ENCODE measurements at regions not wholly inside any gene's neighbourhood (a gene's known extent, or its start where the extent isn't known, plus 50 kb on each side); places are given as distances from the start of the nearest gene placed in this dataset.
"Not testable (repeated sequence)": the region's sequence is repeated elsewhere in the genome, so short reads cannot be mapped to it uniquely, and the experiment has no call there.

DNA sequence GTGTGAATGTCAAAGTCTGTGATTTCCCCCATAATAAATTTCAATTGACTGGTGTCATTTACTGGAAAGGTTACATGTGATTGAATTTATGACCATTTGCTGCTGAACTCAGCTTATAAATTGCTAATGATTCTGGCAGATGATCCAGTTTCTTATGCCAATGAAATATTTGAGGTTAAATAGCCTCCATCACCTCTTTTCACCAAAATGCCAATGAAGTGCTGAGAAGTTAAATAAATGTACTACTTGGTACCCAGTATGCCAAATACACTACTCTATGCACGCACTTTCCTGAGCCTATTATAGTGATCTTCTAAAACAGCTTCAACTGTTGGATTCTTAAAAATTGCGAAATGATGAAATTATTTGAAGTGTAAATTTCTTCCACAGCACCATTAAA is 741.4 kb downstream of the PLA2G4A start:
- no peak overlapping the region for H3K4me3 Mint-ChIP-seq (ENCODE audit: low read depth)

DNA sequence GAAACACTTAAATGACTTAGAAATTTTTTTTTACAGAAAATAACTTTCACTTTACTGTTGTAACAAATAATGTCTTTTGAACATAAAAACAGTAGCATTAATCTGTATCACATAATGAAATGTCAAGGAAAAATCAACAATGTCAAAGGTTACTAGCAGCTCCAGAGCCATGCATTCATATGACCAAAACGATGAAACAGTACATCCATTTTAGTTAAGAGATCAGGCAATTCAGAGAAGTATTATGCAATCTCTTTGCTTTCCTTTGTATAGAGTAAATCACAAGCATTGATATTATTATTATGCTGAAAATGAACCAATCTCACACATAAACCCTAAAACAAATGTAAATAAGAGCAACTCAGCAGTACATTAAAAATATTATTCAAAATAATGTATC is 748.9 kb downstream of the PLA2G4A start:
- no peak overlapping the region for H3K27ac Mint-ChIP-seq
- peaks cover 6% of the 10 kb centered on the region for H3K4me1 Mint-ChIP-seq (ENCODE audit: low read depth)
- no peak overlapping the region for H3K4me3 Mint-ChIP-seq (ENCODE audit: low read depth)
- TF ChIP-seq, protein P1, sequence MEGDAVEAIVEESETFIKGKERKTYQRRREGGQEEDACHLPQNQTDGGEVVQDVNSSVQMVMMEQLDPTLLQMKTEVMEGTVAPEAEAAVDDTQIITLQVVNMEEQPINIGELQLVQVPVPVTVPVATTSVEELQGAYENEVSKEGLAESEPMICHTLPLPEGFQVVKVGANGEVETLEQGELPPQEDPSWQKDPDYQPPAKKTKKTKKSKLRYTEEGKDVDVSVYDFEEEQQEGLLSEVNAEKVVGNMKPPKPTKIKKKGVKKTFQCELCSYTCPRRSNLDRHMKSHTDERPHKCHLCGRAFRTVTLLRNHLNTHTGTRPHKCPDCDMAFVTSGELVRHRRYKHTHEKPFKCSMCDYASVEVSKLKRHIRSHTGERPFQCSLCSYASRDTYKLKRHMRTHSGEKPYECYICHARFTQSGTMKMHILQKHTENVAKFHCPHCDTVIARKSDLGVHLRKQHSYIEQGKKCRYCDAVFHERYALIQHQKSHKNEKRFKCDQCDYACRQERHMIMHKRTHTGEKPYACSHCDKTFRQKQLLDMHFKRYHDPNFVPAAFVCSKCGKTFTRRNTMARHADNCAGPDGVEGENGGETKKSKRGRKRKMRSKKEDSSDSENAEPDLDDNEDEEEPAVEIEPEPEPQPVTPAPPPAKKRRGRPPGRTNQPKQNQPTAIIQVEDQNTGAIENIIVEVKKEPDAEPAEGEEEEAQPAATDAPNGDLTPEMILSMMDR (IDR thresholded peaks at IDR 0.05; ENCODE audit: unreplicated experiment), result no peak
- no peak for DNase-seq (ENCODE audit: low spot score, unreplicated experiment)
- no peaks in the 10 kb centered on the region for H3K27me3 Mint-ChIP-seq
- H3K36me3 Mint-ChIP-seq (ENCODE audit: insufficient read depth), result no peaks in the 10 kb centered on the region
- peaks cover 4% of the 10 kb centered on the region for H3K9me3 Mint-ChIP-seq (ENCODE audit: low read depth)

More for the DNA sequence above, 741.4 kb downstream of the PLA2G4A start:
- no peak for DNase-seq (ENCODE audit: low spot score, unreplicated experiment)
- Mint-ChIP-seq H3K27me3 (no peaks in the 10 kb centered on the region), H3K4me1 (ENCODE audit: low read depth) (no peaks in the 10 kb centered on the region), H3K36me3 (ENCODE audit: insufficient read depth) (no peaks in the 10 kb centered on the region), H3K9me3 (ENCODE audit: low read depth) (no peaks in the 10 kb centered on the region), H3K27ac (no peak overlapping the region)
- TF ChIP-seq, protein P1 (IDR thresholded peaks at IDR 0.05; ENCODE audit: unreplicated experiment), result no peak

DNA sequence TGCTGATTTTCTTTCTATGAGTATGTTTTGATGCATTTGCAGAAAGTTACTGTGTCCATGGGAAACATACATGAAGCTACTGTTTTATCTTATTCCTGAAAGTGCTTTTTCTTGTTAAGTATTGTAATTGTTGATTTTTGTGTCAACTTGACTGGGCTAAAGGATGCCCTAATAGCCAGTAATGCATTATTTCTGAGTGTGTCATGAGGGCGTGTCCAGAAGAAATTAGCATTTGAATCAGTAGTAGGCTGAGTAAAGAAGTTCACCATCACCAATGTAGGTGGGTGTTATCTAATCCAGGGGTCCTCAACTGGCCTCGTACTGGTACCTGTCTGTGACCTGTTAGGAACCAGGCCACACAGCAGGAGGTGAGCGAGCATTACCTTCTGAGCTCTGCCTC is 760.2 kb downstream of the PLA2G4A start:
- Mint-ChIP-seq H3K27me3 (no peaks in the 10 kb centered on the region), H3K4me1 (ENCODE audit: low read depth) (no peaks in the 10 kb centered on the region), H3K36me3 (ENCODE audit: insufficient read depth) (no peaks in the 10 kb centered on the region), H3K27ac (no peak overlapping the region), H3K9me3 (ENCODE audit: low read depth) (no peaks in the 10 kb centered on the region), H3K4me3 (ENCODE audit: low read depth) (no peak overlapping the region)
- TF ChIP-seq, protein P1 (IDR thresholded peaks at IDR 0.05; ENCODE audit: unreplicated experiment), result no peak
- no peak for DNase-seq (ENCODE audit: low spot score, unreplicated experiment)

DNA sequence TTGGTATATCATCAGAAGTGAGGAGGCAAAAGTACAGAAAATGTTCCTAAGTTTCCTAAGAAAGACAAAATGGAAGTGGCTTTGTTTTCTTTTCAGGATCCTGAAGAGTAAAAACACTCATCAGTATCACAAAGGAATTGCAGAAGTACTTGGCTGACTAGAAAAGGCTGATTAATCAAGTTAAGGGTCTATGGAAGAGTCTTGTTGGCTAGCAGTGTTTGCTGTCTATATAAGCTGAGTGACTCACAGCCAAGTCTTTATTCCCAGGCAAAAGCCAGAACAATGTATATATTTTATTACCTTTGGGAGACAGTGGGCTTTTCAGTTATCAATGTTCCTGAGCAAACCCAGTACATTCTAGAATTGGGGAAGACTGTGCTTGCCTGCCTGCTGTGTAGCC is 777.0 kb downstream of the PLA2G4A start:
- Mint-ChIP-seq H3K4me1 (ENCODE audit: low read depth) (peaks cover 2% of the 10 kb centered on the region), H3K27me3 (no peaks in the 10 kb centered on the region), H3K27ac (no peak overlapping the region), H3K4me3 (ENCODE audit: low read depth) (no peak overlapping the region), H3K36me3 (ENCODE audit: insufficient read depth) (peaks cover 3% of the 10 kb centered on the region), H3K9me3 (ENCODE audit: low read depth) (peaks cover 17% of the 10 kb centered on the region)
- DNase-seq (ENCODE audit: low spot score, unreplicated experiment), result no peak
- TF ChIP-seq, protein P1 (IDR thresholded peaks at IDR 0.05; ENCODE audit: unreplicated experiment), result no peak

DNA sequence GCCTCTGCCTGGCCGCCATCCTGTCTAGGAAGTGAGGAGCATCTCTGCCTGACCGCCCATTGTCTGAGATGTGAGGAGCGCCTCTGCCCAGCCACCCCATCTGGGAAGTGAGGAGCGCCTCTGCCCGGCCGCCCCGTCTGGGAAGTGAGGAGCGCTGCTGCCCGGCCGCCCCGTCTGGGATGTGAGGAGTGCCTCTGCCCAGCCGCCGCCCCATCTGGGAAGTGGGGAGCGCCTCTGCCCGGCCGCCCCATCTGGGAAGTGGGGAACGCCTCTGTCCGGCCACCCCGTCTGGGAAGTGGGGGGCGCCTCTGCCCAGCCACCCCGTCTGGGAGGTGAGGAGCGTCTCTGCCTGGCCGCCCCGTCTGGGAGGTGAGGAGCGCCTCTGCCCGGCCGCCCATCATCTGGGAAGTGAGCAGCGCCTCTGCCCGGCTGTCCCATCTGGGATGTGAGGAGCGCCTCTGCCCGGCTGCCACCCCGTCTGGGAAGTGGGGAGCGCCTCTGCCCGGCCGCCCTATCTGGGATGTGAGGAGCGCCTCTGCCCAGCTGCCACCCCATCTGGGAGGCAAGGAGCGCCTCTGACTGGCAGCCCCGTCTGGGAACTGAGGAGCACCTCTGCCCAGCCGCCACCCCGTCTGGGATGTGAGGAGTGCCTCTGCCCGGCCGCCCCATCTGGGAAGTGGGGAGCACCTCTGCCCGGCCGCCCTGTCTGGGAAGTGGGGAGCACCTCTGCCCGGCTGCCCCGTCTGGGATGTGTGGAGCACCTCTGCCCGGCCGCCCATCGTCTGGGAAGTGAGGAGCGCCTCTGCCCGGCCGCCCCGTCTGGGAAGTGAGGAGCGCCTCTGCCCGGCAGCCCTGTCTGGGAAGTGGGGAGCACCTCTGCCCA is 787.3 kb downstream of the PLA2G4A start:
- H3K4me1 Mint-ChIP-seq (ENCODE audit: low read depth); H3K4me3 Mint-ChIP-seq (ENCODE audit: low read depth); H3K36me3 Mint-ChIP-seq (ENCODE audit: insufficient read depth): not testable (repeated sequence)

DNA sequence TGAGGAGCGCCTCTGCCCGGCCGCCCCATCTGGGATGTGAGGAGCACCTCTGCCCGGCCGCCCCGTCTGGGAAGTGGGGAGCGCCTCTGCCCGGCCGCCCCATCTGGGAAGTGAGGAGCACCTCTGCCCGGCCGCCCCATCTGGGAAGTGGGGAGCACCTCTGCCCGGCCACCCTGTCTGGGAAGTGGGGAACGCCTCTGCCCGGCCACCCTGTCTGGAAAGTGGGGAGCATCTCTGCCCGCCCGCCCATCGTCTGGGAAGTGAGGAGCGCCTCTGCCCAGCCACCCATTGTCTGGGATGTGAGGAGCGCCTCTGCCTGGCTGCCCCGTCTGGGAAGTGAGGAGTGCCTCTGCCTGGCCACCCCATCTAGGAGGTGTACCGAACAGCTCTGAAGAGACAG is 788.1 kb downstream of the PLA2G4A start:
- peaks cover 18% of the 10 kb centered on the region for H3K9me3 Mint-ChIP-seq (ENCODE audit: low read depth)

More for the DNA sequence above, 787.3 kb downstream of the PLA2G4A start:
- H3K27ac Mint-ChIP-seq; DNase-seq (ENCODE audit: low spot score, unreplicated experiment); H3K27me3 Mint-ChIP-seq: not testable (repeated sequence)
- peaks cover 20% of the 10 kb centered on the region for H3K9me3 Mint-ChIP-seq (ENCODE audit: low read depth)

More for the DNA sequence above, 788.1 kb downstream of the PLA2G4A start:
- not testable (repeated sequence) for H3K4me3 Mint-ChIP-seq (ENCODE audit: low read depth); H3K27me3 Mint-ChIP-seq; H3K27ac Mint-ChIP-seq; H3K4me1 Mint-ChIP-seq (ENCODE audit: low read depth); H3K36me3 Mint-ChIP-seq (ENCODE audit: insufficient read depth); DNase-seq (ENCODE audit: low spot score, unreplicated experiment)

All from progenitor cell of endocrine pancreas (in vitro differentiated cells).